ENCODE measurements at regions not wholly inside any gene's neighbourhood (a gene's known extent, or its start where the extent isn't known, plus 50 kb on each side); places are given as distances from the start of the nearest gene placed in this dataset.

DNA sequence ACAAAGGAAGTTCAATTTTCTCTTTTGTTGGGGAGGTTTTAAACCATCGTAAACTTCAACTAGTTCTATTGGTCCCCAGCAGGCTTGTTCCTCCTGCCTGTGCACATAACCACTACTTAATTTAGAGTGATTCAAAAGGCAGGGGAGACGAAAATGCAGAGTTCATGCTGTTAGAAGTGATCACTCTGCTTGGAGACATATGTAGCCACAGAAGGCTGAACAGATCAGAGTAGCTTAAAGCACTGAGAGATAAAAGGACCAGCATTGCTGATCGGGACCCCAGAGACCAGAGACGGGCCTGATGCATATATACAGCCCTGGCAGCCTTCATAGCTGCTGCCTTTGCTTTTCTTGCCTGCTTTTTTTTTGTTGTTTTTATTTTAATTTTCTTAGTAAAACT is 662.0 kb upstream of the CPEB2 start:
- TF ChIP-seq POLR2A (IDR thresholded peaks at IDR 0.05; ENCODE audit: low read depth) = no peak
- TF ChIP-seq, protein P1, sequence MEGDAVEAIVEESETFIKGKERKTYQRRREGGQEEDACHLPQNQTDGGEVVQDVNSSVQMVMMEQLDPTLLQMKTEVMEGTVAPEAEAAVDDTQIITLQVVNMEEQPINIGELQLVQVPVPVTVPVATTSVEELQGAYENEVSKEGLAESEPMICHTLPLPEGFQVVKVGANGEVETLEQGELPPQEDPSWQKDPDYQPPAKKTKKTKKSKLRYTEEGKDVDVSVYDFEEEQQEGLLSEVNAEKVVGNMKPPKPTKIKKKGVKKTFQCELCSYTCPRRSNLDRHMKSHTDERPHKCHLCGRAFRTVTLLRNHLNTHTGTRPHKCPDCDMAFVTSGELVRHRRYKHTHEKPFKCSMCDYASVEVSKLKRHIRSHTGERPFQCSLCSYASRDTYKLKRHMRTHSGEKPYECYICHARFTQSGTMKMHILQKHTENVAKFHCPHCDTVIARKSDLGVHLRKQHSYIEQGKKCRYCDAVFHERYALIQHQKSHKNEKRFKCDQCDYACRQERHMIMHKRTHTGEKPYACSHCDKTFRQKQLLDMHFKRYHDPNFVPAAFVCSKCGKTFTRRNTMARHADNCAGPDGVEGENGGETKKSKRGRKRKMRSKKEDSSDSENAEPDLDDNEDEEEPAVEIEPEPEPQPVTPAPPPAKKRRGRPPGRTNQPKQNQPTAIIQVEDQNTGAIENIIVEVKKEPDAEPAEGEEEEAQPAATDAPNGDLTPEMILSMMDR (IDR thresholded peaks at IDR 0.05) = no peak
- no peak for TF ChIP-seq EP300 (IDR thresholded peaks at IDR 0.05)
- TF ChIP-seq POLR2AphosphoS5 (IDR thresholded peaks at IDR 0.05) = no peak

All from esophagus muscularis mucosa (tissue), 4 donors.